Activated CD4-positive, alpha-beta T cell treated with anti-CD3 and anti-CD28 coated beads for 4 hours (primary cell): ENCODE measurements at regions not wholly inside any gene's neighbourhood (a gene's known extent, or its start where the extent isn't known, plus 50 kb on each side); places are given as distances from the start of the nearest gene placed in this dataset.
"Not testable (repeated sequence)": the region's sequence is repeated elsewhere in the genome, so short reads cannot be mapped to it uniquely, and the experiment has no call there.

Source experiments
- DNase-seq, 2 donors: peaks; one replicate each; pipeline ENCODE4 v3.0.0-alpha.2; 2020

- DNase-seq = no peak
Measured at GRCh38 chr4:55251896-55252295, 94.1 kb upstream of the SRD5A3 start.

DNA sequence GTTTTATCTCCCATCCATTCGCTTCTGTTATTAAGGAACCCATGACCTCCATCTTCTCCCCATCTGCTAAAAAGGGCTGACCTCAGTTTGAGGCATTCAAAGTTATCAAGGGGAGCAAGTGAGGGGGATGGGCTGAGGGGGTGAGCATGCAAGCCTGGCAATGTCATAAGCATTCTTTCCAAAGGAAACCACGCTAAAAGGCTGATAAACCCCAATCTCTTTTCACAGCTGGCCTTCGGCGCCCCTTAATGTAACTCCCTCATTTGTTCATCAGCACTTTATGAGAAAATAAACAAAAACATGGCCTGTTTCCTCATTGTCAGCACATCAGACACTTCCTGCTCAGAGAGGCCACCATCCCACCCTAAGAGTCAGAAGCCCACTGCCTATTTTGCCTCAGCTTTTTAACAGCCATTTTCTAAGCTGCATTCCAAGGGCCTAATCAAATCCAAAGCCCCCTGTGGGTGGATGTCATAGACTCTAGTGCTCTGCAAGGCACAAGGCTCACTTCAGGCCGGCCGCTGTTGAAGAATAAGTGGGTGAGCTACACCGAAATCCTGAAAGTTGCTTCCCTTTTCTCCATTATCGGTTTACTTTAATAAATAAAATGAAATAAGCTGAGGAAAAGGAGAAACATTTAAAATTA is 92.0 kb upstream of the SRD5A3 start:
- DNase-seq = no peak

- no peak for DNase-seq
Measured at GRCh38 chr4:55255179-55255578, 90.9 kb upstream of the SRD5A3 start.

DNA sequence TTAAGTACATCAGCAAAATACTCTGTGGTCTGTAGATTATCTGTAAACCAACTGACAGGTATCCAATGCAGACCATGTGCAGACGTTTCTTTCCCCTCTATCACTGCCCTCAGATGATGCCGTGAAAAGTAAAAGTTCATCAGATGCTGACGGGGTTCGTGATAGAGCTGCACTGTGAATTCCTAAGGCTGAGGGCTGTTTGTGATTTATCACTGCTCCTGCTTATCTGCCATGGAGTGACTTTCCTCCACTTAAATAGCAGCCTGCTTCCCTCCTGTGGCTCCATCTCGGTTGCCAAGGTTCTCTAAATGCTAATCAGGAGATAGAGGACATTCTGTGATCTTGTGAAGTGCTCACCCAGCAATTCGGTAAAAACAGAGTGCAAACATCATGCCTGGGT is 89.3 kb upstream of the SRD5A3 start:
- DNase-seq = no peak

- DNase-seq = no peak
Measured at GRCh38 chr4:55258152-55258865, 87.7 kb upstream of the SRD5A3 start.

DNA sequence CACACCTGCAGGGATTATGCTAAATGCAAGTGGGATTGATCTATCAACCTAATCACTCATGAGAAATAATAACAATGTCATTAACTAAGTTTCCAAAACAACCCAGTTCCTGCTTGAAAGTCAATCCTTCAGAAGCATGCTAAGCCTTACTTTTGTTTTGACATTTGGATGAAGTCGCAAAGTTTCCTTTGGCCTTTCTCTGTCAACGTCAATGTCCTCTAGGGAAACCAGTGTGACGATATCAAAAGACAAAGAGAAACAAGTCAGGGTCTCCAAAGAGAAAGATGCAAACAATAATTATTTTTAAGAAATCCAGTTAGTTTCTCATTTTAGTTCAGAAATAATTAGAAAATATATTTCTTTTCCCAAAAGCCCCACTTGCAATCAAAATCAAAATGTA is 86.7 kb upstream of the SRD5A3 start:
- DNase-seq = no peak

DNA sequence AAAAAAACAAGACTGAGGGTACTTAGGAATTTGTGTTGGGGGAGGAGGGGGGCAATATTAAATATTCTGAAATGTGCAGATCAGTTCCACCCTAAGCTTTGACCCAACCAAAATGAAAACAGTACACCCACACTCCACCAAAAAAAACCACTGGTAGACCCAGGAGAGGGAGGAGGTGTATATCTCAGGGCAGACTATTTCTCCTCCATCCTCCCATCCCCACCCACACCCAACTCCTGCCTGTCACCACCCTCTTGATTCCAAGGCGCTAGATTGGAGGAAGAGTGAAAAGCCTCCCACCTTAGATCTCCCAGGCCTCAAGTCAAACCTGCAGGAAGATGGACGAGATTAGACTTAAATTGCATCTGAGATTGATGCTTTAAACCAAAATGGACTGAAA is 76.6 kb upstream of the SRD5A3 start:
- no peak for DNase-seq

GRCh38 chr4:55269995-55270394 is 76.0 kb upstream of the SRD5A3 start:
- no peak for DNase-seq

DNA sequence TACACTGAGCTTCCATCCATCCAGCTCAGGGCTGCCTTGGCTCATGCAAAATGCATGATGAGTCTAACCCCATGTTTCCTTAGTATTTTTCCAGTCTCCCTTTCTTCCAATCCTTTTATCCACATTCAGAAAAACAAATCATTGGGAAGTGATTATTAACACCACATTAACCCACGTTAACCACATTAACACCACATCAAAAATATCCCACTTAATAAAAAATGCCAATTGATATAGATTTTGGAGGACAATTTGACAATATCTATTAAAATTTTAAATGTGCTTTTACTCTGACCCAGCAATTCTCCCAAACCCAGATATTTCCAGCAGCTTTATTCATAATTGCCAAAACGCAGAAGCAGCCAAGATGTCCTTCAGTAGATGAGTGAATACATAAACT is 75.6 kb upstream of the SRD5A3 start:
- DNase-seq = no peak

- DNase-seq = no peak
Measured at GRCh38 chr4:55272102-55272501, 73.9 kb upstream of the SRD5A3 start.

DNA sequence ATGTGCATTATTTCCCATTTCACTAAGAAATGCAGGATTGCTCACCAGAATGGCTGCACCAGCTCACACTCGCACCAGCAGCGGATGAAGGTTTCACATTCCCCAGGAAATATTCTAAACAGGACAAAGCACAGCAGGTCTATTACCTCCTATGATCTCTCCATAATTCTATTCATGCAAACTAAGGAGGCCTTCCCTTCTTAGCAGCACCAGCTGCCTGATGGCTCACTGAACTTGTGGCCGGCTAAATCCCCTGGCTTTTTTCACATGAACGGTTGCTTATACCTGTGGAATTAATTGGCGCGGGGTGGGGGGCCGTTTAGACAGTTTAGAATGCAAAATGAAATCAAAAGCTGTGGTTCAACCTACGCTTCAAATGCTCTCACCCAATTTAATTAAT is 73.5 kb upstream of the SRD5A3 start:
- no peak for DNase-seq

DNA sequence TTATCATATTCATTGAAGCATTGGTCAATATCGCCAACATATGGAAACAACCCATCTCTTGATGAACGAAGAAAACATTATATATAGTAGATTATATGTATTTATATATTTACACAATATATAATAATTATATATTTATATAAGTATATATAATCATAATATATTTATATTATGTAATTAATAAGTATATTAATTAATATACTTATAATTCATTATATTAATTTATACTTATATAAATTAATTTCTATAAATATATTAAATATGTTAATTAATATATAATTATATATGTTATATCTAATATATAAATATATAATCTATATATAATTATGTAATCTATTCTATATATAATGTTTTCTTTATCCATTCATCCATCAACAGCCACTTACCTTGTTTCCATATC is 69.0 kb upstream of the SRD5A3 start:
- DNase-seq = no peak

DNA sequence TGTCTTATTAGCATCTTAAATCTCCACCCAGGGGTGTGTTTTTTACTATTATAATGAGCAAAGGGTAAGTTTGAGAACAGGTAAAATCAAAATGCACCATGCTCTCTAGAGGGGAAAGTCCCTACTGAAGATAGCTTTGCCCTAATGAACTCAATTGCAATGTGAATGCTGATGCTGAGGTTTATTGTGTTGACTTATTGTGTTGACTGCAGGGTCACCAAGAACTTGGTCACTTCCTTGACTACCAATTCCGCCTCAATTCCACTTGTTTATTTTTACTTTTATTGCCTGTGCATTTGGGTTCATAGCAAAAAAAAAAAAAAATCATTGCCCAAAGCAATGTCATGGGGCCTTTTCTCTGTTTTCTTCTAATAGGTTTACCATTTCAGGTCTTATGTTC is 67.7 kb upstream of the SRD5A3 start:
- no peak for DNase-seq

DNA sequence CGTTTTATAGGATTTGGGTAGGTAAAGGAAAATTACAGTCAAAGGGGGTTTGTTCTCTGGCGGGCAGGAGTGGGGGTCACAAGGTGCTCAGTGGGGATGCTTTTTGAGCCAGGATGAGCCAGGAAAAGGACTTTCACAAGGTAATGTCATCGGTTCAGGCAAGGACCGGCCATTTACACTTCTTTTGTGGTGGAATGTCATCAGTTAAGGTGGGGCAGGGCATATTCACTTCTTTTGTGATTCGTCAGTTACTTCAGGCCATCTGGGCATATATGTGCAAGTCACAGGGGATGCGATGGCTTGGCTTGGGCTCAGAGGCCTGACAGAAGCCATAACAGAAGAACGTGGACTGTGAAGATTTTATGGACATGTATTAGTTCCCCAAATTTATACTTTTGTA is 65.6 kb upstream of the SRD5A3 start:
- DNase-seq = not testable (repeated sequence)

- DNase-seq = not testable (repeated sequence)
Measured at GRCh38 chr4:55281118-55281683, 64.8 kb upstream of the SRD5A3 start.

GRCh38 chr4:55284331-55284730 is 61.7 kb upstream of the SRD5A3 start:
- DNase-seq = no peak

- DNase-seq = no peak
Measured at GRCh38 chr4:55291227-55291640, 54.8 kb upstream of the SRD5A3 start.

- DNase-seq = no peak
Measured at GRCh38 chr4:55296096-55296495, 49.9 kb upstream of the SRD5A3 start.
